Stromal cell of bone marrow (primary cell): ENCODE measurements at regions not wholly inside any gene's neighbourhood (a gene's known extent, or its start where the extent isn't known, plus 50 kb on each side); places are given as distances from the start of the nearest gene placed in this dataset.
"Not testable (repeated sequence)": the region's sequence is repeated elsewhere in the genome, so short reads cannot be mapped to it uniquely, and the experiment has no call there.

ENCODE experiments used
- DNase-seq: peaks from one replicate; pipeline ENCODE4 v3.0.0-alpha.2; 2012; ENCODE audit warnings: low read depth

DNA sequence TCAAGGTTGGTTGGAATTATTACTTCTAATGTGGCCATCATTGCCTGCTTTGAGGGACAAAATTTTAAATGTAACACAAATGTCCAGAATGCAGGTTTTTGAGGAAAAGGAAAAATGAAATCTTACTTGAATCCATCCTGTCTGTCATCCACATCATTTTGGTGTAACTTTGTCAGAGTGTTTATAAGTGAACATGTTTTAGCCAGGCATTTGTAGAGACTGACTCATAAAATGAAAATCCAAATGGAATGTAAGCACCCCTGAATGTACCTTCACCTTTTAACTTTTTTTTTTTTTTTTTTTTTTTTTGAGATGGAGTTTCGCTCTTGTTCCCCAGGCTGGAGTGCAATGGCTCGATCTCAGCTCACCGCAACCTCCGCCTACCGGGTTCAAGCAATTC lies 141.8 kb upstream of the BNIP2 start:
- no peak for DNase-seq

DNA sequence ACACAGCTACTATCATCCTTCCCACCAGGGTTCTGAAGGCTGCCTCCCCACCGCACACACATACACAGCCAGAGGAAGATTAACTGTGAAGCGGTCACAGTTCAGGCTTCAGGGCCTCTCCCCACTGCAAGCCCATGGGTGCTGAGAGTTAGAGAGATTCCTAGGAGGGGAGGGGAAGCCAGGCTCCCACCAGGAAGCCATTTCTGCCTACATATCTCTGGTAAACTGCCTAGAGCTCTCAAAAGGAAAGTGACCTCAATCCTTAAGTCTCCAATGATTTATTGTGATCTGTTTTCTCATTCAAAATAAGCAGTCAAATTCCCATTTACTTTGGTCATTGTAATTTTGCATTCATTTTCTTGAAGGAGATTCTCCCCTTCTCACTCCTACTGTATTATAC lies 141.0 kb upstream of the BNIP2 start:
- no peak for DNase-seq

DNA sequence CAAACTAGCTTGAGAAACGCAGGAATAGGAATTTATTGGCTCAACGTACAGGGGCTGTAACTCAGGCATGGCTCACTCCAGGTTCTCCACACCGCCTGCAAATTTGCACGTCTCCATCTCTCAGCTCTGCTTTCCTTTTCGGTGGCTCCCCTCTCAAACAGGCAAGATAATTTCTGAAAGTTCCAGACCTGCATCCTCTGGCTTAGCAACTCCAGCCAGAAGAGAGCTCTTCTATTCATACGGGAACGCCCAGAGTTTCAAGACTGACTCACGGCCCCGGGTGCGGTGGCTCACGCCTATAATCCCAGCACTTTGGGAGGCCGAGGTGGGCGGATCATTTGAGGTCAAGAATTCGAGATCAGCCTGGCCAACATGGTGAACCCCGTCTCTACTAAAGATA lies 139.7 kb upstream of the BNIP2 start:
- DNase-seq, result no peak

DNA sequence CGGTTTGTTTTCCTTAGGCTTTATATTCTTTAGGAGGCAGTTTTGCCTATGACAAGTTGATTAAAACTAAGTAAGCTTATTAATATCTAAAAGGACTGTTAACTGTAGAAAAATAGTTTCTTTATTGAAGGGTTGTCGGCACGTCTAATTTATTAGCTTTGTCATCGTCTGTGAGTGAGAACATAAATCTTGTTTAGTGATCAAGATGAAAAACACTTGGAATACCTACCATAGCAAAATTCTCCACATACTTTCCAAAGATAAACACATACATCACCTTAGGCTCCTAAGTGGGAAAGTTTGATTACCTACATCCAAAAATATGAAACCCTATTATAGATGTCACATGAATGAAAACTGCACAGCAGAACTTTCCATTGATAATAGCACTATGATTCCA lies 139.1 kb upstream of the BNIP2 start:
- no peak for DNase-seq

DNA sequence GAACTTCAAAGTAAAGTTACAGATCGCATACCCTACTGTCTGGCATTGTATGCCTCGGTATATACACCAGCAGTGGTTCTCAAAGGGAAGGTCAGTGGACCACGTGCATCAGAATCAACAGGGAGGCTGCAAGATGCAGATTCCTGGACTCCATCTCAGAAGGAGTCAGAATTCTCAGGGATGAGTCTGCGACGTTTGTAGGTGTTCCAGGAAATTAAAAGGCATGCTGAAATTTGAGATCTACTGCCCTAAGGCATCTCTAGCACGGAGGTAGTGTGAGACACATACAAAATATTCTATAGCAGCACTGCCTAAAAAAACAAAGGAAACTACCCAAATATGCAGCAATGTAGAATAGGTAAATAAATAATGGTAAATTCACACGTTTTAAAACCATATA lies 136.8 kb upstream of the BNIP2 start:
- no peak for DNase-seq

DNA sequence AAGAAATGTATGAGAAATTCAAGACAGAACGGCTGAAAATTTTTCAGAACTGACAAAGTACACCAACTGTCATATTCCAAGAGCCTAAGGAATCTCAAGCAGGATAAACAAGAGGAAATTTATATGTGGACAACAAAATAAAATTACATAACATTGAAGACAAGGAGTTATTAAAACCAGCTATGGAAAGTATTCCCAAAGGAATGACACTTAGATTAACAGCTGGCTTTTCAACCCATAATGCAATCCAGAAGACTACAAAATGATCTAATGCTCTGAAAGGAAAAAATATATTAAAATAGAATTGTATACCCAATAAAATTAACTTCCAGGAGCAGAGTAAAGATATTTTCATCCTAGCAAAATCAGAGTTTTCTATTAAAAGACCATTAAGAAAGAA lies 132.2 kb upstream of the BNIP2 start:
- no peak for DNase-seq

DNA sequence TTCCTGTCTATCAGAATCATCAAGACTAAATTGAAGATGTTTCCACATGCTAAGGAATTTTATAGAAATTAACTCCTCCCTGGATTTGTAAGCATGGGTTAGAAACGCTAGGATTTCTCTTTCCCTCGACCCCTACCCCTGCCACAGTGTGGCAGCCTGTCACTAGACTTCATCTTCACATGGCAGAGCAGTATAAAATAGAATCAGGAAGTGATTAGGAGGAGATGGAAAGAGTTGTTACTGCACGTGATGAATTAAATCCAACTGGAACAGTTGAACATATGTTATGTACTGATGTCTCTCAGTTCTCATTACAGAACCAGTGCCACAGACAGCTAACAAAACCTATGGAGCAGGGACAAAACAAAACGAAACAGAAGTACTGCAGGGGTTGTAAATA lies 130.0 kb upstream of the BNIP2 start:
- DNase-seq, result no peak

DNA sequence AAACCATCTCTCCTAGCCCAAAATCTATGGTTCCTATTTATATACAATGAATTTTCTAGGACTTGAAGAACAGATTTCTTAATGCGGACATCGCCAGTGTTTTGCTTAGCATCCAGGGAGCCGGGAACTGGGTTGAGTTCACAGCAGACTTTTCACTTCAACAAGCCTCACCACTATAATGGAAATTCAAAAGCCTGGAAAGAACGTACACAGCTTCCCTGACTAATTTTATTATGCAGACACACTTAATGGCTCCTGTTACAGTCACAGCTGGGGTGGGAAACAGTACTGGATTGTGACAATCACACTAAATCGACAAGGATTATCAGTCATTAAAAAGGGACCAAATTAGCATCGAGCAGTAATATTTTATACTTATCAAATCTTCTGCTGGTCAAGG lies 129.2 kb upstream of the BNIP2 start:
- DNase-seq, result no peak

DNA sequence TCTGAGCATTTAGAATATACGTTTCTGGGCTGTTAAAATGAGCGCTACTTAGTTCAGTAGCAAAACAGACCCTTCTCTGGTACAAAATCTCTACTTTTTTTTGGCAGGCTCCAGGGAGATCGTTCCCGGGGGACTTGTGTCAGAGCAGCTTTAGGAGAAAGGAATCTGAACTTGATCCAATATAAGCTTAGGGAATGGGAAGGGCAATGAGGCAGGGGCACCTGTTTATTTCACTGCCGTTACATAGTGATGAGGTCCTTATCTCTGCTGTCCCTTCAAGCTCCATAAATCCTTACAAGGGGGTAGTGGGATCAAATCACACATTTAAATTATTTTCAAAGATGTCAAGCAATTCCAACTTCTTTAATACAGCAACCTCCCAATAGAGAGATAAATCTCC lies 128.7 kb upstream of the BNIP2 start:
- DNase-seq, result no peak

DNA sequence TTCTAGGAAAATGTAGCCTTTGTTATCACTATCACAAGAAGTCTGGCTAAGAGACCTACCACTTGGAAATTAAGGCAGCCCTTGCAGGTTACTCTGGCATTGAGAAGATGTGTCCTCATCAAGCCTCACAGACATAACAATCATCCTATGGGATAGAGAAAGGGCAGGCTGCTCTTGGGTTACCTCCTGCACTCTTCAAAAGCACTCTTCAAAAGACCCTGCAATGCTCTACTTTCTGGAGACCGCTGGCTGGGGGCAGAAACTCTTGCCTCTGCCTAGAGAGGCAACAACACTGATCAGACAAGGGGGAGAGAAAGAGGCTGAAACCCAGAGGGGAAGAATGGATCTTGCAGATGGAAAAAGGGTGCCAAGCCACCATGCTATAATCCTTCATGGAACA lies 127.9 kb upstream of the BNIP2 start:
- no peak for DNase-seq

DNA sequence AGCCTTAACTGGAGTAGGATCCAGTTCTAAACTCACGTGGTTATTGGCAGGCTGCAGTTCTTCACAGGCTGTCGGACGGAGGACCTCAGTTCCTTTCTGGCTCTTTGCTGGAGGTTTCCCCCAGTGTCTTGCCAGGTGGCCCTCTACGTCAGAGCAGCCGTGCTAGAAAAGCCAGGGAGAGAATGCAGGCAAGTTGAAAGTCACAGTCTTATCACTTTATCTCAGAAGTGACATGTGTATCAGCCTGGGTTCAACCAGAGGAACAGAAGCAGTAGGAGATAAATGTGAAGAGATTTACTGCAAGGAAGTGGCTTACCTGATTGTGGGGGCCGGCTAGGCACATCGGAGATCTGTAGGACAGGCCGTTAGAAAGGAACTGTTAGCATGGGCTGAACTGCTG lies 125.3 kb upstream of the BNIP2 start:
- no peak for DNase-seq

DNA sequence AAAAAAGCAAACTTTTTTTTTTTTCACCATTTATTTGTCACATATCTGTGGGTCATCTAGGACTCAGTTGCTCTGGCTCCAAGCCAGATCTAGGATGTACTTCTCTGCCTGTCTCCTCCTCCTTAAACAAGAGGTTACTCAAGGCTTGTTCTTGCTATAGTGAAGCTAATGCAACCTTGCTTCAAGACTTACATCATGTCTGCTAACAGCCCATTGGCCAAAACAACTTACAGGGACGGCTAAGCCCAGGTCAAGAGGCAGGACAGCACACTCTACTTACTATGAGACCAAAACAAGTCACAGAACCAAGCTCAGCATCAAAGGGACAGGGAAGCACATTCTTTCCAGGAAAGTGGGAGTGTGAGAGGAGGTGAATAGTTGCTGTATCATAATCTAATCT lies 123.8 kb upstream of the BNIP2 start:
- no peak for DNase-seq

DNA sequence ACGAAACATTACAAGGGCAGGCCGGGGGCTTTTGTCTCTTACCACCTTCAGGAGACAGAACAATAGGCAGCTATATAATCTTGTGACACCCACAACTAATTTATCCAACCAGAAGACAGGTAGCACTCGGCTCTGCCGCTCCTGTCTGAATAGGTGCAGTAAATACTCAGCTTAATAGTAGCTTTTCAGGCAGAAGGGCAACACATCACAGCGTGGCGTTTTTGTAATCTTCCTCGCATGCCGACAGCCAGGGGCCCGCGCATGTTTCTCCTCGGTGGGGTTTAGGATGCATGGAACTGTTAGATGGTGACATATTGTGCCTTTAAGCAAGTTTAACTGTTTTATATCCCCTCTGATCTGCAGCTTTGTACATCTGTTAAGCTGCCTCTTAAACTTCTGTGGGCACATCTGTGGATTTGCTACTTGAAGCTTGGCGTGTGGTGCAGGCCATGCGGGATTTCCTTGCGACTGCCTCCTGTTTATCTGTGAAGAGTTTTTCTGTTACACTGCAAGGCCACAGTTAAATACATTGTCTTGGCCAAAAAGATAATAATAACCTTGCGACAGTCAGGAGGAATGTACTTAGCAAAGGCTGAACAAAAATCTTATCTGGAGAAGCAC lies 123.2 kb upstream of the BNIP2 start:
- DNase-seq, result no peak

DNA sequence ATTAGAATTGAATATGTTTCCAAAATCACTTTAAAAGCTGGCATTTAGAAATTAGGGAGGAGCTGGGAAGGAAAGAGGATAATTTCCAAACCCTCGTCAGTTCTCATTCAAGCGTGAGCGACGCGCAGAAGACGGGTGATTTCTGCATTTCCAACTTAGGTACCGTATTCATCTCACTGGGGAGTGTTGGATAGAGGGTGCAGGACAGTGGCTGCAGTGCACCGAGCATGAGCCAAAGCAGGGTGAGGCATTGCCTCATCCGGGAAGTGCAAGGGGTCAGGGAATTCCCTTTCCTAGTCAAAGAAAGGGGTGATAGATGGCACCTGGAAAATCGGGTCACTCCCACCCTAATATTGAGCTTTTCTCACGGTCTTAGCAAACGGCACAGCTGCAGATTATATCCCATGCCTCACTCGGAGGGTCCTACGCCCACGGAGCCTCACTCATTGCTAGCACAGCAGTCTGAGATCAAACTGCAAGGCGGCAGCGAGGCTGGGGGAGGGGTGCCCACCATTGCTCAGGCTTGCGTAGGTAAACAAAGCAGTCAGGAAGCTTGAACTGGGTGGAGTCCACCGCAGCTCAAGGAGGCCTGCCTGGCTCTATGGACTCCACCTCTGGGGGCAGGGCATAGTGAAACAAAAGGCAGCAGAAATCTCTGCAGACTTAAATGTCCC lies 114.3 kb upstream of the BNIP2 start:
- not testable (repeated sequence) for DNase-seq

DNA sequence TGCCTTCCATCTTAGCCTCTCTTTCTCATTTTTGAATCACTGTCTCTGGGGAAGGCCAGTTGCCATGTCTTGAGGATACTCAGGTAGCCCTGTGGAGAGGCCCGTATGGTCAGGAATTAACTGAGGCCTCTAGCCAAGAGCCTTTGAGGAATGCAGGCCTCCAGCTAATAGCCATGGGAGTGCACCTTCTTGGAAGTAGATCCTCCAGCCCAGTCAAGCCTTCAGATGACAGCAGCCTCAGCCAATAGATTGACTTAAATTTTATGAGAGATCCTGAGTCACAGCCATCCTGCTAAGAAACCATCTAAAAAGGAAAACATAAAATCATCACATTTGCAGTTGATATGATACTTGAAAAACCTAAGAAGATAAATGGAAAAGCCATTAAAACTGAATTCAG lies 112.5 kb upstream of the BNIP2 start:
- no peak for DNase-seq

DNA sequence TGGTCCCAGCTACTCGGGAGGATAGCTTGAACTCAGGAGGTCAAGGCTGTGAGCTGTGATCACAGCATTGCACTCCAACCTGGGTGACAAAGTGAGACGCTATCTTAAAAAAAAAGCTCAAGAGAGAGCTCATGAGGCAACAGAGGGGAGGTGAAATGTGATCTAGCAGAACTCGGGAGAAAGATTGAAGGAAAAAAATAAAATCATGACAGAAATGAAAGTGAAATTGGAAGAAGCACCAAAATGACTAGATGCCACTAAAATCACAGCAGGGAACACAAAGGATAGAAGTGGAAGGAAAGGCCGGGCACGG lies 109.4 kb upstream of the BNIP2 start:
- DNase-seq, result no peak

DNA sequence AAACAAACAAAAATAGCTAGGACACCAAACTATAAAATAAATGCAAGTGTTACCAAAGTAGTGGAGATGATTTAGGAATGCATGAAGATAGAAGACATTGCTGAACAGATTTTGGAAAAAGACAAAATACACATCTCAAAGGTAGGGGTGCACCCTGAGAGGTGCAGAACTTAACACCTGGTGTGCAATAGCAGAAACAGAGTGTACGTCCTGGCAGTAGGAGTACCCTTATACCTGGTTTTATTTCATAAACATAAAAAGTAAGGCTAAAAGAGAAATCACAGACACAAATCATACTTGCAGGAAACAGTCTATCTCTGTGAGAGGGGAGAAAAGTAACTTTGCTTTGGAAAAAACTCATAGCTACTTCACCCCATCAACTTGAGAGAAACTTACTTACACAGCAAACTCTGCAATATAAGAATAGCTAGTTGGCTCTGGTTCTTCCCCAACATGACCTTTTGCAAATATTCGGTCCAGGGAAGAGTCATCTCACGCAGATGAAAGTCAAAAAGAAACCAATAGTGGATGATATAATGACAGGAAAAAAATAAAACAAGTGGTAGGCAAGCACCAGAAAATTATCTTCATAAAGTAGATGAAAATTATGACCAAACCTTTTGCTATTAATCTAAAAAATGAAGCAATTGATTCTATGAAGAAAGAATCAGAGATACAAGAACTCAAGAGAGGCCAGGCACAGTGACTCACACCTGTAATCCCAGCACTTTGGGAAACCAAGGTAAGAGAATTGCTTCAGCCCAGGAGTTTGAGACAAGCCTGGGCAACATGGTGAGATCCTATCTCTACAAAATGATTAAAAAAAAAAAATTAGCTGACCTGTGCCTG lies 108.9 kb upstream of the BNIP2 start:
- no peak for DNase-seq

DNA sequence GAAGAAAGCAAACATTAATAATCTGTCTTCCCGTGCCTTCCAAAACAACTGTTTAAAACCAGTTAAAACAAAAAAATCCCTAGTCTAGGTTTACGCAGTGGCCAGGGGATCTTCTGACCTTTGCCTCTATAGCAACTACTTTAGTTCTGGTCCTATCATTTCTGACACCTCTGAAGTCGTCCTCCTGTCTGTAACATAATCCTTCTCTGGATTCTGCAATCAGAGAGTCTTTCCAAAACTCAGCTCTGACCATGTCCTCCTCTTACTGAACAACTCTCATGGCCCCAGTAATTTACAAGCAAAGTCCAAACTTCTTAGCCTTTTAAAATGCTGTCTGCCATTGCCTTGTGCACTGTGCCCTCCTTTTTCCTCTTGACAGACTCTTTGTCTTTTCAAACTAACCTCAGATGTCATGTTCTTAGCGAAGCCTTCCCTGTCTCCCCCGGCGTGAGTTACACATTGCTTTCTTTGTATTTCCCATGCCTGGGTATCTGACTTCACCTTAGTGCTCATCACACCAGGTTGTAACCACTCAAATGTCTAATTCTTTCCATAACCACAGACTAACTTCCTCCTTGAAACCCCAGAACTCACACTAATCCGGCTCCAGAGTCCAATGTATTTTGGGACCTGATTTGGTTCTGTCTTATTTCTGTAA lies 105.2 kb upstream of the BNIP2 start:
- no peak for DNase-seq

DNA sequence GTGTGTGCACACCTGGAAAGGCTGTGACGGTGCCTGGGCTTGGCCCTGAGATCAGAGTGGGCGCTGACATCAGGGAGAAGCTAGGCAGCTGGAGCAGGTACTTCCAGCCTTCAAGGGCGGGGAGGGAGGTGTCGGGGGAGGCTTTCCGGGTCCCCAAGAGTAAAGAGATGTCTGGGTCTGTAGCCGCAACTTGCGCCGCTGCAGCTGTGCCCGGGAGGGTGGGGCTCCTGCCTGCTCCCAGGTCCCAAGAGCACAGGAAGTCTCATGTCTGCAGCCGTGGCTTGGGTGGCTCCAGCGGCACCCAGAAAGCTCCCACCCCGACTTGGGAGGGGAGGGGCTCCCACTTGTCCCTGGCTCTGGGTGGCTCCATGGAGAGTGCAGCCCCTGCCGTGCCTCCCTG lies 103.2 kb upstream of the BNIP2 start:
- DNase-seq, result no peak

DNA sequence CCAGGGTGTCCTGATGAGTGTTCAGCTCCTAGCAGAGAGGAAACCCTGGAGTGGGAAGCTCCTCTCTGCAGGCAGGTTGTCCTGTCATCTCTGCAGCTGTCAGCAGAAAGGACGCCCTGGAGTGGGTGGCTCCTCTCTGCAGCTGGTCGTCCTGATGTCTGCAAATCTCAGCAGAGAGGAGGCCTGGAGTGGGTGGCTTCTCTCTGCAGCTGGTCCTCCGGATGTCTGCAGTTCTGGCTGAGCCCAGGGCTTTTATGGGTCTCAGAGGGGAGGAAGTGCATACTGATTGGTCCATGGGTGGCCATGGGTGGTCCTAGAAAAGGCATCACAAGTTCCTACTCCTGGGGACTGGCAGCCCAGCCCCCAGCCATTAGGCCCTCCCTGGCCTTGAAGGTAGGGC lies 102.6 kb upstream of the BNIP2 start:
- no peak for DNase-seq

DNA sequence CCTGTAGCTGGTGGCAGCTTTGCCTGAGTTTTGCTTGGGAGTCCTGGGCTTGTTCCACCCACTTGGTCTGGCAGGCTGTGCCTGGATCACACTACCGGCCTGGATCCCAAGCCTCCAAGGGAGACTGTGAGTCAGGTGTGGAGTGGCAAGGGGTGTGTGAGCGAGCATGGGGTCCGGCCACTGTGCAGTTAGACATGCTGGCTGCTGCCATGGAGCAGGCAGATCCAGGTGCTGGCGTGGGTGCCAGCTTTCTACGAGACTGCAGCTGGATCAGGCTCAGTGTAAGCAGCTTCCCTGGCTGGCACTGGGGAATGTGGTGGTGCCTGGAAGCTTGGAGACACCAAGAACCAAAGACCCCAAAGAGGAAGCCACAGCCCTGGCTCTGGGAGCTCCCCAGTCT lies 102.0 kb upstream of the BNIP2 start:
- no peak for DNase-seq

DNA sequence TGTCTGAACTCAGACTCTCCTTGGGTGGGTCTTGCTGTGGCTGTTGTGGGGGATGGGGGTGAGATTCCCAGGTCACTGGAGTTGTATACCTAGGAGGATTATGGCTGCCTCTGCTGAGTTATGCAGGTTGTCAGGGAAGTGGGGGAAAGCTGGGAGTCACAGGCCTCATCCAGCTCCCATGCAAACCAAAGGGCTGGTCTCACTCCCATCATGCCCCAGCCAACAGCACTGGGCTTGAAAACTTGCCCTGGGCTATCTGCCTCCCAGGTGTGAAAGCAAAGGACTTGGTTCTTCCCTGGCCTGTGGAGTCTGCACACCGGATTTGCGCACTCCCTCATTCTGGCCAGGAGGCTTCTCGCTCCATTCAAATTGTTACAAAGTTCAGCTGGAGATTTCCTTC lies 97.3 kb upstream of the BNIP2 start:
- not testable (repeated sequence) for DNase-seq

DNA sequence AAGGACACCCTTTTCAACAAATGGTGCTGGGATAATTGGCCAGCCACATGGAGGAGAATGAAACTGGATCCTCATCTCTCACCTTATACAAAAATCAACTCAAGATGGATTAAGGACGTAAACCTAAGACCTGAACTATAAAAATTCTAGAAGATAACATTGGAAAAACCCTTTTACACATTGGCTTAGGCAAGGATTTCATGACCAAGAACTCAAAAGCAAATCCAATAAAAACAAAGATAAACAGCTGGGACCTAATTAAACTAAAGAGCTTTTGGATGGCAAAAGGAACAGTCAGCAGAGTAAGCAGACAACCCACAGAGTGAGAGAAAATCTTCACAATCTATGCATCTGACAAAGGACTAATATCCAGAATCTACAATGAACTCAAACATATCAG lies 96.9 kb upstream of the BNIP2 start:
- not testable (repeated sequence) for DNase-seq
